Activated T-cell treated with anti-CD3 and anti-CD28 coated beads, Interleukin-2, amount 50 U/mL, for 48 hours (primary cell): ENCODE measurements at regions not wholly inside any gene's neighbourhood (a gene's known extent, or its start where the extent isn't known, plus 50 kb on each side); places are given as distances from the start of the nearest gene placed in this dataset.

ENCODE experiments used
- DNase-seq, 2 experiments: peaks; one replicate each; pipeline ENCODE4 v3.0.0-alpha.2; 2020

DNA sequence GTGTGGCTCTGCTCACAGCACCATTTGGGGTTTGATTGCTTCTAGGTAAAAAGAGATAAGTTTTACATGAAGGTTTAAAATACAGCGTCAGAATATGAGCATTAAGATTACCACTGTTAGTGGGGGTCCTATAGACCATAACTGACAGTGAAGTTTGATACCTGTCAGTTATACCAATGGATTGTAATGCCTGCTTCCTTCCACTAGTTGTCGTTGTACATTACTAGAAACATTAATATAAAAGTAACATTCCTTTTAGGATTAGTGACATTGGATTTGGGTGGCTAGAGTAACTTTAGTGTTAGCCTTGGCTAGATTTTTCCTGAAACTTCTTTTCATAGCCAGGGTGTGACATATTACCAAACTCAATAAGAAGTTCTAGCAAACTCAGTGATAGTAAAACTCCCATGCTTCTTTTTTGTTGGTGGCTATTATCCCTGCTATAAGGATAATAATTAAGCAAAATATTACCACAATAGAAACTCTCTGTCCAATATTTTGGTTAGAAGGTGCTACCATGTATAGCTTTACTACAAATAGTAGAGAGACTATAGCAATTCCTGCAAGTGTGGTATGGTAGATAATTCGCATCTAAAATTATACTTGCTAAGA, 57.1 kb downstream of the FAM181B start:
- no peak for DNase-seq

DNA sequence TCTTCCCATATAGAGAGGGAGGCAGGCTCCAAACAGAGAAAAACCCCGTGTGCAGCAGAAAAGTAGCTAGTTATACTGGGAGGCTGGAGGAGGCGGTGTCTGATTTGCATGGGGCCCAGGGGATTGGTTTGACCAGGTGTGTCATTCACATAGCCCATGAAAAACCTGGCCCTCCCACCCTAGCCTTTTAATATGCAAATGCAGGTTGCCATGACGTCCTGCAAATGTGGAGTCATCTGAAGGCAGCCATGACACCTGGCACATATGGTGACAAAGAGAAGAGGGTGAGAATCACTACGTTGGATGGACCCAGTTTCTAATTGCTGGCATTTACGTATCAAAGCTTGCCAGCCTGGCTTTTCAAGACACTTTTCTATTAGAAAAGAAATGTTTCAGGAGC, 57.8 kb downstream of the FAM181B start:
- no peak for DNase-seq

DNA sequence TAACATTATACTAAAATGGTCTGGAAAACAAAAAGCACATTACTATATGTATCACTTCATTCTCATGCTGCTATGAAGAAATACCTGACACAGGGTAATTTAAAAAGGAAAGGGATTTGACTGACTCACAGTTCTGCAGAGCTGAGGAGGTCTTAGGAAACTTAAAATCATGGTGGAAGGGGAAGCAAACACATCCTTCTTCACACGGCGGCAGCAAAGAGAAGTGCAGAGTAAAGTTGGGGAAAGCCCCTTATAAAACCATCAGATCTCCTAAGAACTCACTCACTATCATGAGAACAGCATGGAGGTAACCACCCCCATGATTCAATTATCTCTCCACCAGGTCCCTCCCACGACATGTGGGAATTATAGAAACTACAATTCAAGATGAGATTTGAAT, 60.0 kb downstream of the FAM181B start:
- DNase-seq, result no peak

DNA sequence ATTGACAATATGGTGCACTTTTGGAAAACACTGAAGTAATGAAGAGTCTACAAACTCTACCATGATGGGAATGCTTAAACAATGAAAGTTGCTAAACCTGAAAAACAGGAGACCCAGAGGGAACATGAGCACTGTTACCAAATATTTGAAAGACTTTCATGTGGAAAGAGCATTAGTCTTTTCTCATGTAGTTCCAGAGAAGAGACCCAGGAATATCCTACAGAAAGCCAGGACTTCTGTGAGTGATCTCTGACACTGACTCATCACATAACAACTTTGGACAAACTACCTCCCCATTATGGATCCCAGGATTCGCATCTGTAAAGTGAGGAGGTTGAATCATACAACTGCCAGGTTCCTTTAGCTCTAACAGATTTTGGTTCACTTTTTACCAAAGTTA, 62.2 kb downstream of the FAM181B start:
- DNase-seq, result no peak

DNA sequence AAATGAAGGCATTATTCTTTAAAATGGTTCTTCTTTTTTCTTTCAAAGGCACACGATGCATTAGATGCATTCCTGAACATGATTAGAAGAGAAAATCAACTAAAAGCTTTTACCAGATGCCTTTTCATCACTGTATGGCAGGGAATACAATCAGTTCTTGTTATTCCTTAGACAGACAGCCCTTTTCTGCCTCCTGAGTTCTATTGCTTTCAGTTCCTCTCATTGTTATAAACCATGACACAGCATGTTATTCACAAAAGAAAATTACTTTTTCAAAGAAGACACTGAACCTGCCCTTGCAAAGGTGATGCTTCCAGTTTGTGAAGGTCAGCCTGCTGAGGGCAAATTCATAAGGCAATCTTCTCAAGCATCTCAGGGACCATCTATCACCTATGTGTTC, 70.1 kb downstream of the FAM181B start:
- DNase-seq, result no peak

DNA sequence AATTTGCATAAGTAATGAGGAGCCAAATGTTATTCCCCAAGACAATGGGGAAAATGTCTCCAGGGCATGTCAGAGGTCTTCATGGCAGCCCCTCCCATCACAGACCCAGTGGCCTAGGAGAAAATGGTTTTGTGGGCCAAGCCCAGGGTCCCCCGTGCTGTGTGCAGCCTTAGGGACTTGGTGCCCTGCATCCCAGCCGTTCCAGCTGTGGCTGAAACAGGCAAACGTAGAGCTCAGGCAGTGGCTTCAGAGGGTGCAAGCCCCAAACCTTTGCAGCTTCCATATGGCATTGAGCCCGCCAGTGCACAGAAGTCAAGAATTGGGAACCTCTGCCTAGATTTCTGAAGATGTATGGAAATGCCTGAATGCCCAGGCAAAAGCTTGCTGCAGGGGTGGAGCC, 79.9 kb downstream of the FAM181B start:
- DNase-seq, result no peak

DNA sequence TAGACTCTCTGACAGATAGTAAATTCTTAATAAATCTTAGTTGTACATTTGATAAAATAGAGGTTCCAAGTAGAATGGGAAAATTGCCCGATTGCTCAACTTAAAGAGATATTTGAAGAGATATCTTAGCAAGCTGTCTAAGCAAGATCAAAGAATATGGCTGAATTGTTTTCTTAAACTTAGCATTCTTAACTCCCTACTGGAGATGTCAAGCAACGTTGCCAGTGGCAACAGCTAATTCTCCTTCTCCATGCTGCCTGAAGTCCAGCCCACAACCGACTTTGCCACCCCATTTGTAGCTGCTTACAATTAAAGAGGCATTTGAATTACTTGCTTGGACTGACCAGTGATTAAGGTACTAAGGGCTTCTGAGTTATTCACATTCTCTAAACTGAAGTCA, 94.4 kb downstream of the FAM181B start:
- DNase-seq, result no peak

DNA sequence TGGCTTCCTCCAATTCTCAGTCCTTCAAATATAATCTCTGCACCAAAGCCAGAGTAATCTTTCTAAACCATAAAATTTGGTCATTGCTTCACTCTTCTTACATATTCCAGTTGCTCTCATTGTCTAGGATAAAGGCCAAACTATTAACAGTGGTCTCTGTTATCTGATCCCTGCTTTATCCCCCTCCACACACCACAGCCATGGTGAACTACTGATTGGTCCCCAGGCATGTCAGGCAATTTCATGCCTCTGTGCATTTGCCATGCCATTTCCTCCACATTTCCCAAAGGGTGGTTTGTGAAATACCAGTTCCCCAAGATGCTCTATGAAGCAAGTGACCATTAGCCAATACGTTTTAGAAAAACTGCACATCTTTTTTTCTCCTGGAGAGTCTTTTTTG, 97.0 kb downstream of the FAM181B start:
- DNase-seq, result no peak

DNA sequence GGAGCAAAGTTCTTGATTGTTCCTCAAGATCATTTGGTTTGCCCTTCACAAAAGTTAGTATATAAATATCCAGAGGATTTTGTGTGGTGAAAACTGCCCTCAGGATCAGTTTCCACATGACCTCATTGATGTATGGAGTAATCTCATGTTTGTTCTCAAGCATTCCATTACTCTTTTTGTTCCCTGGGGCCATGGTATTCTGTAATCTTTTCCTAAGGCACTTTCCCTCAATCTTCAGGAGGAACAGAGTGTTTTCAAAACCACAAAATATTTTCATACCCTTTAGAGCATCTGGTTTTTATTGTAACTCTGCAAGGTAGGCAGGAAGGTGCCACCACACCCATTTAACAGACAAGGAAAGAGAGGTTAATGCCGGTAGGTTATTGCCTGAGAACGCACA, 99.6 kb downstream of the FAM181B start:
- DNase-seq, result no peak

DNA sequence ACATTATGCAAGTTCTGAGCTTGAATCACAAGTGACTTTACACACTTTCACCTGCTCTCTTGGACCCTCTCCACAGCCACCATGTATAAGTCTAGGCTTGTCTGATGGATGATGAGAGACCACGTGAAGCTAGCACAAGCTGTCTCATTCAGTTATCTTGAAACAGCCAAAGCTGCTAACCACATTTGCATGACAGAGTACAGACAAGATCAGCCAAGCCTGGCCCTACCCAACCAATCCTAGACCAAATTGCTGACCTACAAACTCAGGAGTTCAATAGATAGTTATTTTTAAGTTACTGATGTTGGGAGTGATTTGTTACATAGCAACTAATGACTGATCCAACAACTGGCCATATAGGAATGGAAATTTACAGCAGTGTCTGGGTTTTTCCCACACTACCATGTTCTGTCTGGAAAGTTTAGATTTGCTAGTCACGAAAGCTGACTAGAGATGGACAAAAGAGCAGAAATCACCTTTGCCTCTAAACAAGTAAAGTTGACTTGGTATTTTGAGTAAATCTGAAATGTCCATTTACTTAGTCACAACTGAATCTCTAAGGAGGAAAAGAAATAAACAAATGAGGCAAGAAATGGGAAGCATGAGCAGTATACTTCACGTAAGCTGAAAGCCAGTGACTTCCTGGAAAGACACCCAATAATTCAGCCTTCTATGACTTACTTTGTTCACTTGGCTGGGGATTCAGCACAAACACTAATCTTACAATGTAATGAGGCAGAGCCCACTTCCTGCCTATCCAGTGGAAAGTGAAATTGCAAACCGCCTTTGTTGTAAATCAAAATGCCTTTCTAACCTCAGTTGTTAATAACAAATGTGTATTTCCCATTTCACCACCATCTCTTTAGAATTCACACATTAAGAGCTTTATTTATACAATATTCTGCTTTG, 101.7 kb downstream of the FAM181B start:
- no peak for DNase-seq

DNA sequence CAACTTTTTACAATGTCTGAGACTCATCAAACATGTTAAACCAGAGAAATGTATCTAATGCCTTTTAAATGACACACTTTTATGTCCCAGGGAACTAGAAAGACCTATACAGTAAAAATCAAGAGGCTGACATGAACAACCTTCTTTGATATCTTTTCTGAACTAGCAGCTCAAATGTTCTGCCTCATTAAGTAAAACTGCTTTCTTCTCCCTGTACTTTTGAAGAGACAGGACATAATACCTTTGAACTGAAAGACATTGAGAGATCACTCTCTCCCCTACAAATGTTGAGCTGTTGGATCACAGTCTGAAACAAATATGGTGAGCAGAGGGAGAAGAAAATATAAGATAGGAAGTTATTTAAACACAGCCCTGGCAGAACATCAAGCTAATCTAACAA, 123.0 kb downstream of the FAM181B start:
- no peak for DNase-seq

DNA sequence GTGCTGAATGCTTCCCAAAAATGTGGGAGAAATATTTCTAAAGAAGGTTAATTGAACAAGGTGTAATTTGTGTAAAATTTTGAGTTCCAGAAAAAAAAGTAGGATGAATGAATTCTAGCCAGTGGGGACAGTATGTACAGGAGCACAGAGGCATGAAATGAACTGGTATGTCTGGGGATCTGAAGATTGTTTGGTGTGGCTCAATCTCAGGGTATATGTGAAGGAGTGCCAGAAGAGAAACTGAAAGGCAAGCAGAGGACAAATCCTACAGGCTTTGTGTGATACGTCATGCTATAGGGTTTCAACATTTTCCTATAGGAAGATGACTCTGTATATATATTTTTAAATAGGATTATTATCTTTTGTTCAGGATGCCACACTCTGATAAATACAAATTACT, 126.9 kb downstream of the FAM181B start:
- DNase-seq, result no peak

DNA sequence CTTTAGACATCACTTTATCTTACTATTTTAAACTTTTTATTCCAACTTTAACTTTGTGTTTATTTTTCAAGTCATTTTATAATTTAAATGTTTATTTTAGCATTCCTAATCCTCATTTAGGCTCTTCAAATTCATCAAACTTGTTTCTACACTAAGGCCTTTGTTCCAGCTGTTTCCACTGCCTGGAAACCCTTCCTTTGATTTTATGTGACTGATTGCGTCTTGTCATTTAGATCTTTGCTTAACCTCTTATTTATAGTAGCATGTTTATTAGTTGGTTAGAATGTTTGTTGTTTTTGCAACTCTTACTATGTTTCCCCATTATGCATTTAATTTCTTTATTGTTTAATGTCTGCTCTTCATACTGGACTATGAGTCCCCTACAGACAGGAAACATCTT, 132.0 kb downstream of the FAM181B start:
- no peak for DNase-seq

DNA sequence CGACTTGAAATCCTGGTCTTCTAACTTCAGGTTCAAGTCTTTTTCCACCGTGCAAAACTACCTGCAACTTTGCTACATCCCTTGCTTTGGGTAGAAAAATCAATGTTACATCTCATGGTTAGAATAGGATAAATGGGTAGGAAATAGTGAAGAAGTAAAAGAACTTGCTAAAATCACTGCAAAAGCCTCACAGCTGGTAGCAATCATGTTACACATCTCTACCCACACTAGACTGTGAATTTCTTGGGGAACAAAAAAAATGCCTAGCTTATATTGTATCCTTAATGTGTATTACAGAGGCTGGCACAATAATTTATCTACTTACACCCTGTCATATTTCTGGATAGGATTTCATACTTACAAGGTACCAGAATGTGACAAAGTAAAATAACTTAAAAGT, 133.8 kb downstream of the FAM181B start:
- no peak for DNase-seq

DNA sequence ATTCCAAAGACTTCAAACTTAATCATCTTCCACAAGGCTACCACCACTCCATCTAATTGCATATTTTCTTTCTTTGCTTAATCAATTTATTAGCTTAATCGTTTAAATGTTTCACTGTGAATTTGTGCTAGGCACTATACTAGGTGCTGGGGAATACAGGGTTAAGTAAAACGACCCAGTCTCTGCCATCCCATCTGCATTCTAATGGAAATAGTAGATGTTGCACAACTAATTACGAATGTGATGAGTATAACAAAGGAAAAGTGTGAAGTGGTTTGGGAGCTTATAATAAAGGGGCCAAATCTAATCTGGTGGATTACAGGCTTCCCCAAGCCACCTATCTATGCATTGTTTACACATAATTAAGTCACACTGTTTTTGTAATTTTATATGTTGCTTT, 147.1 kb downstream of the FAM181B start:
- DNase-seq, result no peak

DNA sequence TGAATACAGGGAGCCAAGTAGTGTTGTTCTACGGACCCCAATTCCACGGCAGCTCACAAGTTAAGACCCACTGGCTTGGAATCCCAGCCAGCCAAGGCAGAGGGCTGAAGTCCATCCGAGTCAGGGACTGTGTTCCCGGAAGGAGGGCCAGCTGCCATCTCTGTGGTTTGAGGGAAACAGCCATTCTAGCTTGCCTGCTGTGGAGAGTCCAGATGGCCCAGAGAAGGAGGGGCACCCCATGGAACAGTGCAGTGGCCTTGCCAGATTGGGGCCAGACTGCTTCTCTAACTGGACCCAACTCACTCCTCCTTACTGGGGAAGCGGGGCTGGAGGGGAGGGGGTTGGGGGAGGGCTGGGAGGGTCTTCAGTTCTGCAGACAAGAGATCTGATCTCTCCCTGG, 156.4 kb downstream of the FAM181B start:
- DNase-seq, result no peak

DNA sequence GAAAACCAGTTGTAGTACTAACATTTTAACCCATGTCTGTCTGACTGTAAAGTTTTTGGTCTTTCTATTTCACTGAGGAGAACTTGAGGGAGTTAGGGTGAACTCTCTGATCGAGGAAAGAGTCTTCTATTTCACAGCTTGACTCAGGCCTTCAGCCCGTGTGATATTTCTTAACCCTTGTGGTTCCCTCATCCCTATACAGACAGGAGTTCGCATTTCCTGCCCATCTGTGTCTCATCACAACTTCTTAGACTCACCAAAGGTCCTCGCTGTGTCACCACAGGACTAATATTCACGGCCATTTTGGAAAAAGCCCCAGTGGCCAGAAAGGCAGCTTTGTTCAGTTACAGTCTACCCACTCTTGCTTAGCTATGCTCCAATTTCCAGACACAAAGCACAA, 172.8 kb downstream of the FAM181B start:
- DNase-seq, result no peak

DNA sequence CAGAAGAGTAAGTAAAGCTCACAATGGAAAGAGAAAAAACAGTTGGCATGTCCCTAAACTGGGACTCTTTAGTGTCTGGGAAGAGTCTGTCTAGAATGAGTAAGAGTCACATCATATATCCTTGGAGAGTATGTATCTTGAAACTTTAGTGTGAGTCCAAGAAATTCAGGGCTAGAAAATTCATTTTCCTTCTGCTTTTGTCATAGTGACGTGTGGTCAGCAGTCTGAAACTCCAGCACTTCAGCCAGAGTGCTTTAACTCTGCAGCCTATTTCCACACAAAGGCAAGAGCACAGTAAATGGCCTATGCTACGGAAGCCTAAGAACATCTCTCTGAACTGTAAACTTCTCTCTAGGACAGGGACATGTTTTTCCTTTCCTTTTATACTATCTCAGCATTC, 174.1 kb downstream of the FAM181B start:
- DNase-seq, result no peak

DNA sequence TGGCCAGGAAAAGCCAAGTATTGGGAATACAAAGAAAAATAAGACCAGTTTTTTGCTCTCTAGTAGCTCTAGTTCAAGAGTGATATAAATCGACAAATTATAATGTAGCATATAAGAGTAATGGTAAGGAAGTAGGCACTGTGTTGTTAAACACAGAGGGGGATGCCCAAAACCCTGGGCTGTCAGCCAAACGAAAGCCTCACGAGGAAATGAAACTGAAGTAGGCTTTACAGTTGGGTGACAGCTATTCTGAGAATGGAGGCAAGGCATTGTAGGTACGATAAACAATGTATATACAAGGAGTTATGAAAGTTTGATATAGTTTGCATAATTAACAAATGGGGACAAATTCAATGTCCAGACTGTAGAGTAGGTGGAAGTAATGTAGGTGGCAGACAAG, 176.4 kb downstream of the FAM181B start:
- no peak for DNase-seq

DNA sequence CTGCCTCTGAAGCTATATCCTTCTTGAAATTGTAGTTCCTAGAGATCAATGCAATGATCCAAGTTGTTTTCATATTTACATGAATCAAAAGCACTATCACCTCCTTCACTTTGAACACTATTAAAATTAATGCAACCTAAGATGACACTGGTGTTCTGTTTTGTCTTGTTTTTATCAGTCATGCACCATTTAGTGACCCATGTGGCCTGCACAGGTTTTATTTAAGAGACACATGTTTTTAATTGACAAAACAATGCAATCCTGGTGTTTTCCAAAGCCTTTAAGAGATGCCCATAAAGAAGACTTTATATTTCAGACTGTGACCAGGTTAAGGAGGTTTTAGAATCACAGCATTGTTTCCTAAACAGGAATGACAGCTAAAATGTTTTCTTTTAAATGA, 177.5 kb downstream of the FAM181B start:
- DNase-seq, result no peak

DNA sequence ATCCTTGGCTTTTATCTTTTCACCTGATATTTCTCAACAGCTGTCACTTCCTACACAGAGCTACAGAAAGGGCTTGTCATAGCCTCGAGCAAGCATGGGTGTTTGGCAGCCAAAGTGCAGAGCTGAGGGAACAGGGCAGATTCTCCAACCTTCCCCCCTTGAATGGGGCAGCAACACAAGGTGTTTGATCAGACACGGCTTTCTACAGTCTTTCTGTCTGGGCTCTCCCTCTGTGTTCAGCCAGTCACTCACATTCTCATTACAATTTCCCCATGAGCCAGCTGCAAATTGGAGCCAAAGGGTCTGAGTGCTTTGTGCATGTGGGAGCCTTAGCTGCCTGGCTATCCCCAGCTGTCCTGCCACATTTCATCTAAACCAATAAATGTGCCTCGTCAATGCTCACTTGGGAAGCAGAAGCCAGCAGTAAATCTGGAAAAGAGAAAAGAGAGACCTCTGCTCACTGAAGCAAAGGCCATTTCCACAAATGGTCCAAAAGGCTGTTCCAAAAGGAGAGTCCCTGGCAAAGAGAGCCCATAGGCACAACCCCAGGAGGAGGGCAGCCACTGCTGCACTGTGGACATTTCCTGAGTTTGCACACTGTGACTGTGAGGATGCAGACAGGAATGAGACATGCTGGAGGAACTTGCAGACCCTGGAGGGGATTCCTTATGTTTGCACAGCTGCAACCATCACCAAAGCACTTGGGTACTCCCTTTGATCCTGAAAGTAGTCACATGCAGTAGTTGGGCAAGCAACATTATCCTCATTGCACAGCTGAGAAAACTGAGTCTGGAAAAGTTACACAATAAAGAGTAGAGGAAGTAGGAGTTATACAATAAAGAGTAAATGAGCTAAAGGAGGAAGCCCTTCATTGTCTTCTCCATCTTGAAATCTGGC, 186.8 kb downstream of the FAM181B start:
- no peak for DNase-seq

DNA sequence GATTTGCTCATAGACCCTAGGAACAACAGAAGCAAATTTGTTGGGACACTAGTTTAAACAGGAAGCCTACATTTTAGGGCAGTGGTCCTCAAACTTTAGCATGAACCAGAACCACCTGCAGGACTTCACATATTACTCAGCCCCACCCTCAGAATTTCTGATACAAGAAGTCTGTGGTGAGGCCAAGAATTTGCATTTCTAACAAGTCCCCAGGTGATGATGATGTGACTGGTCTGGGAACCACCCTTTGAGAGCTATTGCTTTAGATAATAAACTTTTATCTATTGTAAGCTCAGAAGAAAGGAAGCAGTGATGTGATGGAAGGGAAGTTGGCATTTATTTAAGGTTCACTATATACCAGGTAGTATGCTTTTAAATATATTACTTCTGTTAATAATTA, 194.0 kb downstream of the FAM181B start:
- no peak for DNase-seq

DNA sequence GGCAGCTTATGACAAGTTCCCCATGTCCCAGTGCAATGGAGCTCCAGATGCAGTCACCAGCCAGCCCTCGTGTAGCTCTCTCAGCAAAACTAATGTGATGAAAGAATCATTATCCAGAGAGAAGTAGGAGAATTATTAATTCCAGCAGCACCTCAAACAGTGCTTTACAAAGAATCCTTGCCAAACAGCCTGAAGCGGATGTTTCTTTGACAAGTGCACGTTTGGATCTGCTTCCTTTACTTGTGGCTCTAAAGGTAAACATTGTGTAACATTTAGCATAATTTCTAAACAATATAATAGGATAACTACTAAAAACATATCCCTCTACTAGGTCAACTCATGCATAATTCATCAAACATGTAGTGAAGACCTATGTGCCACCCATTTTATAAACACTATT, 197.0 kb downstream of the FAM181B start:
- no peak for DNase-seq
